ENCODE measurements at regions not wholly inside any gene's neighbourhood (a gene's known extent, or its start where the extent isn't known, plus 50 kb on each side); places are given as distances from the start of the nearest gene placed in this dataset.

DNA sequence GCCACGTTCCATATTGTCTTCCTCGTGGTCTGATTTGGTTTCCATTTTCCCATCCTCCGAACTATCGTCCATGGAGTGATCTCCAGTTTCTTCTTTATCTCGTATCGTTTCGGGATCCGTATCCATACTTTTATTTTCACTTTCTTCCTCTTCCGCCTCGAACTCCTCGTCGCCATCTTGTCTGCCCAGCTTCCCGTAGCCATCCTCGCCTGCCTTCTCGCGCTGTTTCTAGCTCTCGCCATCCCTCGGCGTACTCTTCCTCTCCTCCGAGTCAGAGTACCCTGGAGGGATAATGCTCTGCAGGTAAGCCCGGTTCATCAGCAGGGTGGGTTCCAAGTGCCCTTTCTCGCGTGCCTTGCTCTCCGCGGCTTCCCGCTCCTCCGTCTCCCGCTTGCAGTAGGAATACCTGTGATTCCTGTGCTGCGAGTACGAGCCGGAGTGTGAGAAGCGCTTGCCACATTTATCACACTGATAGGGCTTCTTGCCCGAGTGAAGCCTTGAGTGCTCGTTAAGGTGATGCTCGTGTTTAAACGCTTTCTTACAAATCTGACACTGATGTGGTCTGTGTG is 134.5 kb upstream of the TAPT1 start:
- no peak for DNase-seq

DNA sequence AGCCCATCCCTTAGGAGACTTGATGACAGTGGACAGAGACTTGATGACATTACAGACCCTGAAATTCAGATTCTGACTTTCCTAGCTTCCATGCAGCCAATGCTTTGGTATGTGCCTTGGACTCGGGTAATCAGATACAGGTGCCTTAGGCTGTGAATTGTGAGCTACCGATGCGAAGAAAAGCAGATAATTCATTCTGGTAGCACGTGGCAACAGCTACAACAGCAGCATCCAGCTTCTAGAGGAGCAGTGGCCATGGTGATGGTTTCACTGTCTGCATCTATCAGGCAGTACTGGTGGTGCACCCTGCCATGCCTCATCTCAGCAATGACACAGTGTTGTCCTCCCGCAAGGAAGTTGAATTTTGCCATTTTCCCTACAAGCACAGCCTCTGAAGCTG is 126.9 kb upstream of the TAPT1 start:
- no peak for DNase-seq

DNA sequence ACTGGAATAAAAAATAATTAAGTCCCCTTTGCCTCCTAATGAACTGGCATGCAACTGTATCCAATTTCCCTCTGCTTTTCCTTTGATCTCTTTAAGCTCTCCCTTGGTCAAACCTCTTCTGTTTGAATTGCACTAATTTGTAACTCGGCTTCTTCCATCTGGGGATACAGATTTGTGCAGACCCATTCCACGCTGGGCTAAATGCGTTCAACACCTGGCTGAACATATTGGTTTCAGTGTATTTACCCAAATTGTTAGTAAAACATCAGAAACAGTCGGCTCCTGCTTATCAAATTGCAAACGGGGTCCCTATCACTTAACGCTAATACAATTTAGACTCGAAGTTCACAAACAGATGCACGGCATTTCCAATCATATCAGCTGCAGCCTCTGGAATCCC is 124.9 kb upstream of the TAPT1 start:
- no peak for DNase-seq

DNA sequence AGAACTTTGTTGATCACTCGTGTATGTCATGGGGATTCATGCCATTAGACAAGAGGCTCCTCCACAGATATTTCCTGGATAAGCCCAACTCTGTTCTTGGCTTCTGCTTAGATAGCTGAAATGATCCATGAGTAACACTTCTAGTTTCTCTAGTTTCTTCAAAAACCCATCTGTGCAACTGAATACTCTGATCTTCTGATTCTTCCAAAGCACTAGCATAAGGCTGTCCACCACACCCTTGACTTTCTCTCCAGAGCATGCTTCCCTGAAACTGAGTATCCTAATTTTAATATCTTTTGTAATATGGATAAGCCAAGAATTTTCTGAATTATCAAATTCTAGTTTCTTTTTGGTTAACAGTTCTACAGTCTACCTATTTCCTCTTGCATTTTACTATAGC is 118.6 kb upstream of the TAPT1 start:
- DNase-seq, result no peak

DNA sequence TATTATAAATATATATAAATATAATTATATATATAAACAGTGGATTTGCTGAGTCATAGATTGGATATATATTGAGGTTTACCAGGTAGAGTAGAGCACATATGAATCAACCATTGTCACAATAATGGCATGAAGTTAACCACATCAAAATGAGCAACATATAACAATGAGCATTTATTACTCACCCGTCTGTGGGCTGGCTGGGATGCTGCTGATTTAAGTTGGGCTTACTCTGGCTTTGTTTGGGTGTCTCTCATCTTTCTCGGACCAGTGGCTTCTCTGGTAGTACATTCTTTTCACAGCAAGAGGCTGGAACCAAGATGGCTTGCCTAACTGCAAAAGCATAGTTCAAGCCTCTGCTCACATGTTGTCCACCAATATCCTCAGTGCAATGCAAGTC is 111.7 kb upstream of the TAPT1 start:
- no peak for DNase-seq

DNA sequence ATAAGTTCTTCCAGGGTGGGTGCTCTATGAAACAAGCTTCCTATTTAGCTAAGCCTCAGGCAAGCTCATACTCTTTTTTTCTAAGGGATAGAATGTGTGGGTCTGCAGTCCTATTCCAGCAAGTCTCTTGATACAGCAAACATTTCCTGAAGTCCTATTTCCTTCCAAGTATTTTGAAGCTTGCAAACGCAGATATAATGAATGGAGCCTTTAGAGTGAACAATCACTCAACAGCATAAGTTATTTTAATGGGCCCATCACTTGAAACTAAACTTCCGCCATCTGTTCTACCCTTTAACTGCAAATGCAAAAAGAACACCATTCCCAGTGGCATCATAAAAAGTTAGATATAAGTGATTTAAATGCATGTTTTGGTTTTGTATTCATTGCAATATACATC is 108.3 kb upstream of the TAPT1 start:
- no peak for DNase-seq

DNA sequence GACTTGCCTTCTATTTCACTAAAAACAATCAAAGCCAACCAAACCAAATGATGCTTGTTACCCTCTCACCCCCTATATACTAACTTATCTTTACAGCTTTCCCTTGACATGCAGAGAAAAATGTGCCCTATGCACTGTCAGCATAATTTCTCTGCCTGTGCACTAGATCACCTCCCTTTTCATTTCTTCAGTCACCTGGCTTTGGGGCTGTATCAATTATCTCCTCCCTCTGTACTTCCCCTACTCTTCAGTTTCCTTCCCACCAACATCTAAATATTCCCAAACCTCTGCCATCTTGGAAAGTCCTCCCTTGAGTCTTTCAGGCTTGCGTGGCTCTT is 103.5 kb upstream of the TAPT1 start:
- no peak for DNase-seq

DNA sequence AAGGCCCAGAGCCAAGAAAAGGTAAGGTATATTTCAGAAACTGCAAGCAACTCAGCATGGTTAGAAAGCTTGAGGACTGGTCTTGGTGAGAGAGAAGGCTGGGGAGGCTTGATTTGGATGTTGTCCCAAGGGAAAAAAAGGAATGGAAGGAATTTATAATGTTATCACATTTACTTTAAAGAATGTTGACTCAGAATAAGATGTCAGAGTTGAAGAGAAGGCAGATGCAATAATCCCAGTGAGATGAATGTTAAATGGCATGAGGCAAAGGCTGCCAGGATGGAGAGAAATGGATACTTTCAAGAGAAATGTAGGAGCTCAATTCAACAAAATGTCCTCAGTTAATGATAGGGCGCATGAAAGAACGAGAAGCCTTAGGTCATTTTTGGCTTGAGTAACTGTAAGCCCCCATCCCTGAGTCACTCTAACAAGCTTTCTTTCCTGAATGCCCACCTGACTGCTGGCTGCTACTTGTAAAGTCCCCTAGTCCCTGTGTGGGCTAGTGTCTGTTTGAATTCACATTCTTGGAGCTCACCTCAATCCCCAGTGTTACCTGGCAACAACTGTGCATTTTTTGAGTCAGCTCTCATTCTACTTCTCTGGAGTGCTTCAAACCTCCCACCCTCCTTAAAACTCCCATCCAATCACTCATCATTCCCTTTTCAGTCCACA is 103.0 kb upstream of the TAPT1 start:
- DNase-seq, result no peak

DNA sequence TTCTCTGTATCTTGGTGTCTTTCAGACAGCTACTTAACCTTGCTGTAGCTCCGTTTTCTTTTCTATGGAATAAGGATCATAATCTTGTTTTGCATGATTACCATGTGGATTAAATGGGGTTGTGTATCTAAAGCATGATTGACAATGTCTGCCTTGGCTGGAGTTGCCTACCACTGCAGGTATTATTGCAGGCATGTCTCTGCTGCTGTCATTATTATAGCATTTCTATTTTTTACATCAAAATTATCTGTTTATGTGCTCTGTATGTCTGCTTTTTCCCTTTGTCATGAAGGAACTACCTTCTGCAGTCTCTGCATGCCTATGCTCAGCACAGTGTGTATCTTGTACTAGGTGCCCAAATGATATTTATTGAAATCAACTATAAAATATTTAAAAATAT is 95.9 kb upstream of the TAPT1 start:
- DNase-seq, result no peak

DNA sequence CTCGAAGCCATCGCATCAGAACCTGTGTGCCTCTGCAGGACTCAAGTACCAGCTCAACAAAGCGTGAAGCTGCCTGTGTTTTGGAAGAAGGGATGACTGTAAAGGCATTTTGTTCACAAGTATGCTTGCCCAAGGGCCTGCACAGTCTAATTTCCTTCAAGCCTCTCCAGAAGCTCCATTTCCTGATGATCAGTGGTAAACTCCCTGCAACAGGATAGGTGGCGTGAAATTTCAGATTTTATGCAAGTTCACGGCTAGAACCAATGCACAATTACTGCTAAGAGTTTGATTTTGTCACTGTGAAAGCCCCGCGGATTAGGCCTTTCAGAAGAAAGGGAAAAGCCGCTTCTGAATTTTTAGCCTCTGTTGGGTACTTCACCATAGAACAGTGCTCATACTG is 89.2 kb upstream of the TAPT1 start:
- DNase-seq, result no peak

DNA sequence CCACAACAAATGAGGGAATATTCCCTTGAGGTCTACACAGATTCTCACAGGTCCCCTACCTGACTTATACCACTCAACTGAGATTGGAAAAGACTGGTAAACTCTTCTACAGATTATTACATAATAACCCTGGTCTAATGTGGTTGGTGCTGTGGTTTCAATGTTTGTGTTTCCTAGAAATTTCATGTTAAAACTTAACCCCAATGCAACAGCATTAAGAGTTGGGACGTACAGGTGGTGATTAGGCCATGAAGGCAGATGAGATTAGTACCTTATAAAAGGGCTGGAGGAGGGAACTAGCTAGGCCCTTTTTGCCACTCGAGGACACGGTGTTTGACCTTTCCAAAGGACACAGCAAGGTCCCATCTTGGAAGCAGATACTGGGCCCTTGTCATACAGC is 84.3 kb upstream of the TAPT1 start:
- no peak for DNase-seq

DNA sequence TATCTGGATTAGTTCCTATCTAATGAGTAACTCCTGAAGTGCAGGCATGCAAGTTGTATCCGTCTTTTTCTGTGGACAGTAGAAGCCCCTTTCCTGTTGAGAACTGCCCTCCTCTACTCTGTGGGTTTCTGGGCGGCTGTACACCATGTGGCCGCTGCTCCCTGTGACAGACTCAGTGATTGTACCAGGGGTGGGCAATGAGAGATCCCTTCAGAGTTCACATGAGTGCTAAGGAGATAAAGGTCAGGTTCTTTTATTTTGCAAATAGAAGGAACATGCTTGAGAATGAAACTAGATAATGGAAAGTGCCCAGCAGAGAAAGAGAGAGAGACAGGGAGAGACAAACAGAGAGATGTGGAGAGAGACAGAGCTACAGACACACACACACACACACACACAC is 76.4 kb upstream of the TAPT1 start:
- DNase-seq, result no peak

DNA sequence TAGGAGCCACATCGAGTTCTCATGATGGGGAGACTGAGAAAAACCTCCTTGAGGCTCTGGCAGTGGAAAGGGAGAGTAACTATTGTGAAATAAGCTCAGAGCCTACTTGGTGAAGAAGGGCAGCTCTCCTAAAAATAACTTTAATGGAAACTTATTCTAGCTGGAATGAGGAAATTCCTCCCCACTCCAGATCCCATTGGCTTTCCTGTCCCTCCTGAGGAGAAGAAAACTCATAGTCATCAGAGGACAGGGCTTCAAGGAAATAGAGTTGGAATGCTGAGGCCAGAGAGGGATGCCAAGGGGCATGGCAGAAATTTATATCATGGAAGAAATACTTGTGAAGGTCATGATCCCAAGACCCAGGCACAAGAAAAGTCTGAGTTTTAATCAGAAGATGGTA is 70.7 kb upstream of the TAPT1 start:
- no peak for DNase-seq

DNA sequence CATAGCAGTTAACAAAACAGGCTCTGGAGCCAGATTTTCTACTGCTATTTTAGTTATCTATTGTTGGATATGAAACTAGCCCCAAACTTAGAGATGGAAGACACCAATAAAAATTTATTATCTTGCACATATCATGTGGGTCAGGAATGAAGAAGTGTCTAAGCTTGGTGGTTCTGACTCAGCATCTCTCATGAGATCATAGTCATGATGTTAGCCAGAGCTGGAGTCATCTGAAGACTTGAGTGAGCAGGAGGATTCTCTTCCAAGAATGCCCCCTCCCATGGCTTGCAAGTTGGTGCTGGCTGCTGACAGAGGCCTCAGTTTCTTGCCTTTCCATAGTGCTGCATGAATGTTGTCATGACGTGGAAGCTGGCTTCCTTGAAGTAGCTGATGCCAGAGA is 68.2 kb upstream of the TAPT1 start:
- no peak for DNase-seq

DNA sequence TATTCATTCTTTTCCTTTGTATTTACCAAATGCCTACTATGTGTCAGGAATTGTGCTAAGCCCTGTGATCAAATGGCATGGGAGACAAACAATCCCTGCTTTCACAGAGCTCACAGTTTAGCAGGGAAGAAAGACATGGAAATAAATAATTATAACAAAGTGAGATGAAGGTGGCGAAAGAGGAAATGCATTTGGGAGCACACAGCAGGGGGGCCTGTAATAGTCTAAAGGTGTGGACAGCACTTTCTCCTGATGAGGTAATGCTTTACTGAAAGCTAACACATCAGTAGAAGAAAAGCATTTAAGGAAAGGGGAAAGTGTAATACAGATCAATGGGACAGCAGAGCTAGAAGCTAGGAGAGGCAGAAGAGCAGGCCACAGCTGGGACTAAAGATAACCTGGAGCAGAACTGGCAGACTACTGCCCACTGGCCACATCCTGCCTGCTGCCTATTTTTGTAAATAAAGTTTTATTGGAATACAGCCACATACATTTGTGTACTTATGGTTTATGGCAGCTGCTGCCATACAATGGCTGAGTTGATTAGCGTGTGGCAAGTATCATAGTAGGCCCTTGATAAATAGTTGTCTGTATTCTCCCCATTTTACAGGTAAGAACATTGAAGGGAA is 67.1 kb upstream of the TAPT1 start:
- DNase-seq, result no peak

DNA sequence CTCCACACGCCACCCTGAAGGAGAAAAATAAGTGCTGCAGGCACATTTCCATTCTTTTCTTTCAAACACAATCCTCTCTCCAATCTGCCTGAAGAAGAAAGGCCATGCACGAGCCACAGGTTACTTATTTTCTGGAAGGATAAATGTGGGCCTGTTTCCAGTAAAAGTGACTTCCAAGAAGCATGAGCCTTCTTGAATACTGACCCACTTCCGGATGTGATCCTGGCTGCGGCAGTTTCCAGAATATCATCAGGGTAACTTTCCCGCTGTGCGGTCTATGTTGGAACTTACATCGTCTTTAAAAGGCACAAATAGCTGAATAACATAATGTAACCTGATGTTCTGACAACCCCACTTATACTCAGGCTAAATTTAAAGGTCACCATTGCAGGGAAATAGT is 66.3 kb upstream of the TAPT1 start:
- no peak for DNase-seq

DNA sequence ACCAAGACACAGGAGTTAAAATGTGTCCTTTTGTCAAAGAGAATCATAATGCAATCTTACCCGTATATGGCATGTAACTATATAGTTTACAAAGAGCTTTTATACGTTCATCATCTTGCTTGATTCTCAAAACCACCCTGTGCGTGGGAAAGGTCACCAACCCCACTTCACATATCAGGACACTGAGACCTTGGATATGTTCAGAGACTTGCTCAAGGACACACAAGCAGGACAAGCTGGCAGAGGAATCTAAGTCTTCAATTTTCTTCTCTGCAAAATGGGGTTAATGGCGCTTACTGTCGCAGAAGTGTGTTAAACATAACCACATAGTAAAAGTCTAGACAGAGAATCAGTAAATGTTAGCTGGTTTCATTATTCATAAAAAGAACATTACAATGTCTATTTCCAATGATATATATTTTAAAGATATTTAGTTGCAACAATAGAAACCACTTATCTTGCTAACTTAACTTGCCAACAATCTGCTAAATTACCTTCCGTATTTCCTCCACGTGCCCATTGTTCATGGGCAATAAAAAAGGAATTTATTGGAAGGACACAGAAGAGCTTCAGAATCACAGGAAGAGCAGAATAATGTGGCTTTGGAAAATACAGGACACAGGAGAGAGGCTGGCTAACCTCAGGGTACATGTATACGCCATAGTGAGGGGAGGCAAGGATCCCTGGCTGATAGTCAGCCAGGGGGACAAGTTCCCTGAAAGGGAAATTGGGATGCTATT is 64.6 kb upstream of the TAPT1 start:
- DNase-seq, result no peak

DNA sequence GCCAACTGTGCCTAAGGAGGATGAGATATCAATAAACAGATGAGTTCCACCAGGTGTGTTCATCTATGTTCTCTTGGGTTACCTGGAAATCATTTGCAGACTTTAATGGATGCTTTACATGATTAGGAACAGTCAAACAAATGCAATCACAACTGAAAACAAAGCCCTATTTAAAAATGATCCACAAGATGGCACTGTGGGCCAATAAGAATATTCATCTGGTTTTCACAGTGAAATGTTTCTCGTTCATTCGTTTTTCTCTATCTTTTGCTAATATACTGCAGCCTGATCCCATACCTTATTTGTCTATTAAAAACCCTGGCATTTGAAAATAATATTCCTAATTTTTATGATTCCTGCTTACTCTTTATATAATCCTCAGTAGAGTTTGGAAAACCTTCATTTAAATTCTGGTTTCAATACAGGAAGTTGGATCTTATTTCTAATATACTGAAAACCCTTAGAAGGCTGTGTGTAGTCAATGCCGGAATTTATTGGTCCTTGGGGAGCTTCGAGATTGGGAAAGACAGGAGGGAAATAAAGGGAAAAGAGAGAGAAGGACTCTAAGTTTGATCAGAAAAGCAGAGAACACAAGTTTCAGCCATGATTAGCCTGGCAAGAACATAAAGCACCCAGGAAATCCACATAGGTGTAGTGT is 63.8 kb upstream of the TAPT1 start:
- no peak for DNase-seq

DNA sequence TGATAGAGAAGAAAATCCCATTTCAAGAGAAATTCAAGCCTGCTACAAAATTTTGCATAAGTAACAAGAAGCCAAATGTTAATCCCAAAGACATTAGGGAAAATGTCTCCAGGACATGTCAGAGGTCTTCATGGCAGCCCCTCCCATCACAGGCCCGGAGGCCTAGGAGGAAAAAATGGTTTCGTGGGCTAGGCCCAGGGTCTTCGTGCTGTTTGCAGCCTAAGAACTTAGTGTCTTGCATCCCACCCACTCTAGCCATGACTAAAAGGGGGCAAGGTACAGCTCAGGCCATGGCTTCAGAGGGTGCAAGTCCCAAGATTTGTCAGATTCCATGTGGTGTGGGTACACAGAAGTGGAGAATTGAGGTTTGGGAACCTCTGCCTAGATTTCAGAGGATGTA is 57.8 kb upstream of the TAPT1 start:
- no peak for DNase-seq

DNA sequence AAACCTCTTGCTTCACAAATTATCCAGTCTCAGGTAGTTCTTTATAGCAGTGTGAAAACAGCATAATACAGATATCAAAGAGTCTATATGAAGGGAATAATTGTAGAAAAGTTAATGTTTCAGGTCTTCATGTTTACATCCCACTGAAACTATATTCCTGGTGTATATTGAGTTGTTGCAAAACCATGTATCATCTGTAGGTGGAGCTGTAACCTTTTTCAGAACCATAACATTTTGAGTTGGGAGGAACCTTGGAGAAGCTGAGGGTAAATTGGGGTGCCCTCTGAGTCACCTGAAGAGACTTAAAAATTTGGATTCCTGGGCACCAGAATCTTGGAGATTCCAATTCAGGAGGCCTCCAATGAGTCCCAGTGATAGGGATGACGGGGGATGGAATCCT is 51.9 kb upstream of the TAPT1 start:
- DNase-seq, result no peak
